Smooth muscle cell of the brain vasculature (primary cell): ENCODE measurements at regions not wholly inside any gene's neighbourhood (a gene's known extent, or its start where the extent isn't known, plus 50 kb on each side); places are given as distances from the start of the nearest gene placed in this dataset.

ENCODE experiments used
- DNase-seq: peaks from one replicate; pipeline ENCODE4 v3.0.0-alpha.2; 2012; ENCODE audit warnings: low read depth, low spot score

- DNase-seq = no peak
Measured at GRCh38 chr6:14254505-14254904, 136.9 kb downstream of the CD83 start.

DNA sequence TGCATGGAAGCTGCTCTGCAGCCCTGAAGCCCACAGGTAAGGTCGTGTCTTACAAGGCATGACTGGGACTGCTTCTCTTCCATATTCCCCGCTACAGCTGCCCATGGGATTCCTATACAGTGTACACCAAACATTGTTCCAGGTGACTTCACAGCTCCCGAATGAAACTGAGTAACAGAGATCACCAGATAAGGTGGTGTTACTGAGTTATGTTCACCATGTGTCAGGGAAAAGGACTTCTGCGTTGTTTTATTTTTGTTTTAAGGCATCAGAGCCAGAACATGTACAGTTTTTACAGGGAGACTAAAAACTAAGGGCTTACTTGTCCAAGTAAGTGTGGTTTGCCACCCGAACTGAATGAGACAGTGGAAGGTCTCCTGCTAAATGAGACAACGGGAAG lies 138.3 kb downstream of the CD83 start:
- no peak for DNase-seq

- DNase-seq = no peak
Measured at GRCh38 chr6:14258117-14258516, 140.5 kb downstream of the CD83 start.

DNA sequence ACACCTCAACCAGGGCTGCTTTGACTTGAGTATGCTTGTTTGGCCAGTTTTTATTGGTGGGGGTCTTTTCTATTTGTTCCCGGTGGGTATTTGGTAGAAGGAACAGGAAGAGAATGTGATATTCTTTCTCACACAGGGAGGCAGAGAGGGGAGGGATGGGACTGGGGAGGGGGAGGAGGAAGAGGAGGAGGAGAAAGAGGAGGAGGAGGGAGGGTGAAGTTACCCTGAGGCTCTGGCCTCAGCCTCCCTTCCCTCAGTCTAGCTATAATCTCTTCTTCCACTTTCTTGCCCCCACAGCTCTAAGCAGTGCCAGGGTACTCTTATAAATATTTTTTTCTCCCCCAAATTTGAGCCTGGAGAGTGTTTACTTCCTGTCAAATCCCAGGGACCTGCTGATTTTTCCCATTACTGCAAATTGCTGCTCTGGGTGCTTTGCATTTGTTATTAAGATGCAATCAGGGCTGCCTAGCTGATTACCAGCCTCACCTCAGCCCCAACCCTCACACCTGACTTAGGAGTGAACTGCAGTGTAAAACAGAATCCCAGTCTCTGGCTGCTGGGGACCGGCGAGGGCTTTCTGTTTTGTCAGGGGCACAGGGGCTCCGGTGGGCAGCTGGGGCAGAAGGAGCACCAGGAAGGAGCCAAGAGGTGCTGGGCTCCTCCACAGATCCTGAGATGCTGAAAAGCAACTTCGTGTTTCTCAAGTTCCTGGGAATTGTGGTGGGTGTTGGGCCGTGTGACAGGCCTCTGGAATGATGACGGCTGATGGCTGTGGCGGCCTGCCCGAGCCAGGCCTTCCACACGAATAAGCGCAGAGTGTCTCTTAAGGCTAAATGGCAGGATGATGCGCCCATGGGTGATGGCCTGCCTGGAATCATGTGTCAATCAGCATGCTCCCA lies 141.4 kb downstream of the CD83 start:
- no peak for DNase-seq

GRCh38 chr6:14259594-14260152 lies 142.1 kb downstream of the CD83 start:
- DNase-seq = no peak

DNA sequence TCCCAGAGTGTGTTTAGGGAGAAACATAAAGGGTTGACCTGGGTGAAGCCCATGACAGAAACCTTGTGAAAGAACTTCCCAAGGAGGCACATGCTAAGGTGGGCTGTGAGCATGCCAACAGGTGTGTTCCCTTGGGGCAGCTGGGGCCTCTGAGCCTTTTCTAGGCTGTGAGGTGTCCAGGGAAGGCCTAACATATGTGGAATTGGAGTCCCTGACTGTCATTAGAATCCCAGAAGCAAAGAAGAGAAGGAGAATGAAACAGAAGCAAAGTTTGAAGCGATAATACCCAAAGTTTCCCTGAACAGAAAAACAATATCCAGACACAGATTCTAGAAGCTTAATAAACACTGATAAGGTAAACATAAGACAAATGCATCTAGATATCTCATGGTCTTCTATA lies 143.3 kb downstream of the CD83 start:
- no peak for DNase-seq

DNA sequence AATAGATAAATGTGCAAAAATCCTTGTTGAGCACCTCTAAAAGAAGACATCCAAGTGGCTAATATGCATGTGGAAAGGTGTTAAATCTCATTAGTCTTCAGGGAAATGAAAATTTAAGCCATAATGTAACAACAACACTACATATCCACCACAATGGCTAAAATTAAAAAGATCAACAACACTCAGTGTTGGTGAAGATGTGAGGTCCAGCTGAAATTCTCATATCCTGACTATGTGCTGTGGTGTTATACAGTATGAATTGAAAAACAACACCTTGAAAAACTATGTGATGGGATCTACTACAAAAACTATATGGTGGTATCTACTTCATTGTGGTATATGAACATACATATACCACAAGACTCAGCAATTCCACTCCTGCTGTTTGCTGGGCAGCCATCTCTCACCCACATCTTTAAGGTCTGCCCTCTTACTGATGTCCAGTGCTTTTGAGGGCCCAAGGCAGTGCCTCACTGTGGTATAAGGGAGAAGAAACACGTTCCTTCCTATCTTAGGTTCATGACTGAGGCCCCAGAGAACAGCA lies 146.4 kb downstream of the CD83 start:
- DNase-seq = no peak

- no peak for DNase-seq
Measured at GRCh38 chr6:14265049-14266021, 147.8 kb downstream of the CD83 start.

DNA sequence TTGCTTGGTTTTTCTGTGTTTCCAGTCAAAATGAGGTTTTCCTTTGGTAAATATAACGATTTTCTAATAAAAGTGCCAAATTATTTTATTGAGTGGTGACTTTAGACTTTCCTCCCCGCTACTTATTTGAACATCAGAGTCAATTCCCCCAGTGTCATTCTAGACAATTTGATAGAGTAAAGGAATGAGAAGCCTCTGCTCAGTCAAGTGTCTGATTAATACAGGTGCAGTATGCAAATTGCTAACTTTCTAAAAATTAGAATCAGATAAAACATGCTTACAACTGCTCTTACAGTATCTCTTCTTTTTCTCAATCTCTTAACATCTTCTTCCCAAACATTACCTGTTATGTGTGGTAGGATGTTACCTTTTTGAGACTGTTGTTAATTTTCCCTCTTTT lies 148.7 kb downstream of the CD83 start:
- DNase-seq = no peak

GRCh38 chr6:14267885-14268660 lies 150.5 kb downstream of the CD83 start:
- DNase-seq = no peak

DNA sequence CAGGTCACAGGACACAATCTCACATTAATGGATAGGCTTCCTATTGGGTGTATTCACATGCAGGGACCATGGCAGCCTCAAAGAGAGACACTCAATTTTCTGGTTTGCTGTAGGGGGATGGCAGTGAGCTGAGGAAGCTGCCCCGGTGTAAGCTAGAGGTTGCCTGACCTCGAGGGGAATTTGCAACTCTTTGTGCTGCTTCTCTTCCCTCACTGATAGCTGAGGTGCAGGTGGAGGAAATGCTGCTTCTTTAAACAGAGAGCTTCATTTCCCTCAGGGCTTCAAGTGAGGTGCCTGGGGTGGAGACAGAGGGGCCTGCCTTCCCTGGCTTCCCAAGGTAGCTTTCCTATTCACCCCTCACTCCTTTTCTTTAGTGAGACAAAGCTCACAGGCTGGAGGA lies 151.9 kb downstream of the CD83 start:
- no peak for DNase-seq

DNA sequence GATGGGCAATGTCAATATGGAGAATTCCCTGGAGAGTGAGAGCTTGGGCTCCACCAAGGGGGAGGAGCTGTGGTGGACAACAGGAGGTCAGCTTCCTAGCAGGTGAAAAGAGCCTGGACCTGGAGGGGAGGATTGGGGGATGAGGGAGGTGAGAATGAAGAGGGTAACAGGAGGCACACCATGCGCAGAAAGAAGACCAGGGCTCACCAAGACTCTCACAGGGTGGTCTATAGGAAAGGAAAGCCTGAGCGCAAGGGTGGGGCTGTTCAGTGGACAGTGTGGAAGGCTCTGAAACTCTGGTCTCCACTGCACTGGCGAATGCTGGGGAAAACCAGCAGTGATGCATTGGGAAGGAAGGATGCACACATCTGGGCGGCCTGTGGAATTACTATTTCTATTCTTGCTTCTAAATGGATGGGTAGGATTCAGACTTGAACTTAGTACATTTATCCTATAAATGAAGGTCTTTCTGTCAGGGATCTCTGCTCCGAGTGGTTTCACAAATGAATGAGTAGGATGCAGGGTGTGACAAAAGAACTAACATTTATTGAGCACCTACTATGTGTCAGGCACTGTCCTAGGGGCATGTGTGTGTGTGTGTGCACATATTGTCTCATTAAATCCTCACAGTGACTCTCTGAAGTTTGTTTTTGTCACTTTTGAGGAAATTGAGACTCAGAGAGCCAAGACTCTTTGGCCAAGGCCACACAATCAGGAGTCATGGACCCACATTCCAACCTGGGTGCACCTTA lies 152.7 kb downstream of the CD83 start:
- DNase-seq = no peak

DNA sequence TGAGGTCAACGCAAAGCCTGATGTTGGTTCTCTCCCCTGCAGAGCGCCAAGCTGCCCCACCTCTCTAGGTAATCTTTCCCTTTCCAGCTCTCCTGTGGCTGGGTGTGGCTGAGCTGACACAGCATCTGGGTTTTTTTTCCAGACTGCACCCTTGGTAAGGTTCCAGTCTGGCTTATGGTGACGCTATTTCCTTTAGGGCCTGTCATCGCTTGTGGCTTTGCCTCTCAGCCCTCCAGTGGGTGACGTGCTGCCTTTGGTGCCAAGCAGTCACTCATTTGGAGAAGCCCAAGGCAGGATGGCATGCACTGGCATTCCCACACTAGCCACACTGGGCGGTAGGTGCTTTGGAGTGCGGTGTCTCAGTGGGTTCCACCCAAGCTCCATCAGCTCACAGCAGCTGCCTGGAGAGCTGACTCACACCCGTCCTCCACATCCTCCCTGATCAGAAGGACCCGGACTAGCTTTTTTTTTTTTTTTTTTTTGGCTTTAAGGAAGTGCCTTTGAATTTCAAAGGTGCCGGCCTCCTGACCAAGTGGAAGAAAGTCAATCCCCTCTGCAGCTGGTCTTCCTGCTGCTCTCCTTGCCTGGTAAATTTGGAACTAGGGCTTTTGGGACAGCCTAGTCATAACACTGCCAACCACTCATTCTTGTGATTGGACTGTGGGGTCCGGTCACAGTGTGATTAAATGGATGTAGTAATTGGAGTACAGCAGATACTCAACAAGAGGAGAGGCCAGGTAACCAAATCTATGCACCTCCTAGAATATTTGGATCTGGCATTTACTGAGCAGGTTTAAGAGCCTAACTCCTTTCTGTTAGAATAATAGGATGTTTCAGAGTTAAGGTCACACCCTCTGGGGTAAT lies 153.6 kb downstream of the CD83 start:
- DNase-seq = no peak

GRCh38 chr6:14271789-14272736 lies 154.5 kb downstream of the CD83 start:
- DNase-seq = no peak

GRCh38 chr6:14272737-14273085 lies 155.1 kb downstream of the CD83 start:
- no peak for DNase-seq

DNA sequence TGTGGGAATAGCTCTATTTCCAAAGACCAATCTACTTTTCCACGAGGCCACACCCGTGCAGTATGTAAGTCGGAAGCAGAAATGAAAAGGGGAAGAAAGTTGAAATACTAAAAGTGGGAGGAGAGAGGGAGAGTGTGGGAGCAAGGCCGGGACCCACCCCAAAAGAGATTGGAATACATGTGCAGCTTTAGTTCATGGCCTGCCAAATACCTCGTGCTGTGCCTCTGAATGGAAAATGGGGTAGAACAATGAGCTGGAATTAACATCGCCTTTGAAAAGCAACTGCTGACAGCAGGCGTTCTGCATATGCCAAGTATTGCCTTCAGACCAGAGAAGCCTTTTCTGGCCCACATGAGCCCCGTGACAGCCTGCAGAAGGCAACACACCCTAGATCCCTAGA lies 155.6 kb downstream of the CD83 start:
- DNase-seq = no peak

- no peak for DNase-seq
Measured at GRCh38 chr6:14274016-14274415, 156.4 kb downstream of the CD83 start.
